Omental fat pad (tissue), 3 donors: ENCODE measurements at regions not wholly inside any gene's neighbourhood (a gene's known extent, or its start where the extent isn't known, plus 50 kb on each side); places are given as distances from the start of the nearest gene placed in this dataset.

ENCODE experiments used
- ATAC-seq: fragments of 150-250 bp; one replicate; pipeline ENCODE4 v1.9.1; 2016; ENCODE audit warnings: mild to moderate bottlenecking, moderate library complexity; ENCODE audit not compliant: low FRiP score
- DNase-seq: peaks from one replicate; pipeline ENCODE4 v3.0.0-alpha.2; 2019; ENCODE audit warnings: low spot score
- TF ChIP-seq, protein P1 (sequence below), 3 donors: fragments of 450-650 bp; IDR thresholded peaks; one replicate each; pipeline ENCODE4 v1.5.1; 2016 to 2017; ENCODE audit warnings: antibody characterized with exemption in 3 of 3, mild to moderate bottlenecking in 3 of 3, moderate library complexity in 2 of 3

DNA sequence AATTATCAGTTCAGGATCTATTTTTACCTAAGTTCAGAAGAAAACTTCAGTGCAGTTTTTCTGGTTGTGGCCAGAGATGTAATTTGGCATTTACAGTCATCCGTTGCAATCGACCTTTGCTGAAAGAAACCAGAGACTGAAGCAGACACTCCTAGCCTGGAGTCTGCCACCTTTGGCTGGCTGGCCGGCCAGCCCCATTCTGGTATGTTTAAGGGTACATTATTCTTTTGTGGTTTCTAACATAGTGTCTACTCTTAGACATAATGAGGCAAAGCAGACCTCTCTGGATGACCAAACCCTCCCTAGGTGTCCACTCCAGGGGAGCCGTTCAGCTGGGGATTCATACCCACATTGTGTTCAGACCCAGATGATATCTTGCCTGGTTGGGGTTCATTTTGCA is 275.9 kb upstream of the TPM1 start:
- no peak for DNase-seq
- no peak for ATAC-seq
- TF ChIP-seq, protein P1, sequence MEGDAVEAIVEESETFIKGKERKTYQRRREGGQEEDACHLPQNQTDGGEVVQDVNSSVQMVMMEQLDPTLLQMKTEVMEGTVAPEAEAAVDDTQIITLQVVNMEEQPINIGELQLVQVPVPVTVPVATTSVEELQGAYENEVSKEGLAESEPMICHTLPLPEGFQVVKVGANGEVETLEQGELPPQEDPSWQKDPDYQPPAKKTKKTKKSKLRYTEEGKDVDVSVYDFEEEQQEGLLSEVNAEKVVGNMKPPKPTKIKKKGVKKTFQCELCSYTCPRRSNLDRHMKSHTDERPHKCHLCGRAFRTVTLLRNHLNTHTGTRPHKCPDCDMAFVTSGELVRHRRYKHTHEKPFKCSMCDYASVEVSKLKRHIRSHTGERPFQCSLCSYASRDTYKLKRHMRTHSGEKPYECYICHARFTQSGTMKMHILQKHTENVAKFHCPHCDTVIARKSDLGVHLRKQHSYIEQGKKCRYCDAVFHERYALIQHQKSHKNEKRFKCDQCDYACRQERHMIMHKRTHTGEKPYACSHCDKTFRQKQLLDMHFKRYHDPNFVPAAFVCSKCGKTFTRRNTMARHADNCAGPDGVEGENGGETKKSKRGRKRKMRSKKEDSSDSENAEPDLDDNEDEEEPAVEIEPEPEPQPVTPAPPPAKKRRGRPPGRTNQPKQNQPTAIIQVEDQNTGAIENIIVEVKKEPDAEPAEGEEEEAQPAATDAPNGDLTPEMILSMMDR (IDR thresholded peaks at IDR 0.05): no peak

DNA sequence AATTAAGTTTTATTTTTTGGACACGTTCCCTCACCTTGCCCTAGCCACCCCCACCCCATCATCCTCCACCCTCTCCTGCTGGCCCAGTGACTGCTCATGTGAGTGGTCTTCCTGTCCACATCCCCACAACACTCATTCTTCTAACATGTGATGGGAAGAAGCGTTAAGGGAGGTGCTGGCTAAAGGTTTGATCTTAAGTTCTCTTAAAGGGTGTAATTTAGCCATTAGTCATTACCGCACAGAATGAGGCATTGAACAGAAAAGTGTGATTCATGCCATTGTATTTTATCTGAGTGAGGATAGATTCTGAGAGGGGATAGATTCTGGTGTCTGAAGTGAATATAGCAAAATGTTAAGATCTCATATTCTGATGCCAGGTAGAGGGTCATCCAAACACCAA is 272.9 kb upstream of the TPM1 start:
- TF ChIP-seq, protein P1 (IDR thresholded peaks at IDR 0.05): no peak
- DNase-seq: no peak
- no peak for ATAC-seq

DNA sequence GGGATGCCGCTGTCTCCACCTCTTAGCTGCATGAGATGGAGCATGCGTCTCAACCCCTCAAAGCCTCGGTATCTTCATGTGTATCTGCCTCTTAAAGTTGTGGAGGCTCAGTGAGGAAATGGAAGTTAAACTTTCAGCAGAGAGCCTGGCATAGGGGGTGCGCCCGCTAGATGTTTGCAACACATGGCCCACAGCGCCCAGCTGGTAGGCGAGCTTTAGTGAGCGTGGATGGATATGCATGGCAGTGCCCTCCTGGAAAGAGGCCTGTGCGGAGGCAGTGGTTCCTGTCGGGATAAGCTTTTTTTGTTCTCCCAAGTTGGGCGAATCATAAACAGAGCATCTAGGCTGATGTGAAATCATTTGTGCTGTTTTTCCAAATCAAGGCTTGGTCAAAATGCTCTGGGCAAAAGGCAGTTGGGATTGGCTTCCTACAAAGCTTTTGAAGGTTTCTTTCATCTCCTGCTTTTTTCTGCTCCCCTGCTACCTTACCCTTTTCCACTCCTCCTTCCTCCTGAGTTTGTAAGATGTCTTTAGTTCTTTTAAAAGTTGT is 272.4 kb upstream of the TPM1 start:
- no peak for ATAC-seq
- DNase-seq: no peak
- TF ChIP-seq, protein P1 (IDR thresholded peaks at IDR 0.05): no peak

DNA sequence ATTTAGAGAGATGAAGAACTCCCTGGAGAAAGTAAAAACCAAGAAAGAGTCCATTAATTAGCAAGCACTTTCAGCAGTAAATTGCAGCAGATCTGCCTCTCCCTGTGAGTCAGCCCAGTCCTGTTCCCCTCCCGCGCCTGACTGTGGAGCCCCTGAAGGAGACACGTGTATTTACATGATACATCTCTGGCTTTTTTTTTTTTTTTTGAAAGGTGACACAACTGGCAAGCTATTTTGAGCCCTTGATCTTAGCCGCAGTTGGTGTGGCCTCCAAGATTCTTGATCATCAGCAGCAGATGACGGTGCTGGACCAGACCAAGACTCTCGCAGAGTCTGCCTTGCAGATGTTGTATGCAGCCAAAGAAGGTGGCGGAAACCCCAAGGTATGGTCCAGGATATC is 271.8 kb upstream of the TPM1 start:
- no peak for ATAC-seq
- TF ChIP-seq, protein P1 (IDR thresholded peaks at IDR 0.05): no peak
- no peak for DNase-seq

- TF ChIP-seq, protein P1 (IDR thresholded peaks at IDR 0.05): no peak
- ATAC-seq (no peak), DNase-seq (no peak)
These were observed 271.3 kb upstream of the TPM1 start for GRCh38 chr15:62771234-62771633.

DNA sequence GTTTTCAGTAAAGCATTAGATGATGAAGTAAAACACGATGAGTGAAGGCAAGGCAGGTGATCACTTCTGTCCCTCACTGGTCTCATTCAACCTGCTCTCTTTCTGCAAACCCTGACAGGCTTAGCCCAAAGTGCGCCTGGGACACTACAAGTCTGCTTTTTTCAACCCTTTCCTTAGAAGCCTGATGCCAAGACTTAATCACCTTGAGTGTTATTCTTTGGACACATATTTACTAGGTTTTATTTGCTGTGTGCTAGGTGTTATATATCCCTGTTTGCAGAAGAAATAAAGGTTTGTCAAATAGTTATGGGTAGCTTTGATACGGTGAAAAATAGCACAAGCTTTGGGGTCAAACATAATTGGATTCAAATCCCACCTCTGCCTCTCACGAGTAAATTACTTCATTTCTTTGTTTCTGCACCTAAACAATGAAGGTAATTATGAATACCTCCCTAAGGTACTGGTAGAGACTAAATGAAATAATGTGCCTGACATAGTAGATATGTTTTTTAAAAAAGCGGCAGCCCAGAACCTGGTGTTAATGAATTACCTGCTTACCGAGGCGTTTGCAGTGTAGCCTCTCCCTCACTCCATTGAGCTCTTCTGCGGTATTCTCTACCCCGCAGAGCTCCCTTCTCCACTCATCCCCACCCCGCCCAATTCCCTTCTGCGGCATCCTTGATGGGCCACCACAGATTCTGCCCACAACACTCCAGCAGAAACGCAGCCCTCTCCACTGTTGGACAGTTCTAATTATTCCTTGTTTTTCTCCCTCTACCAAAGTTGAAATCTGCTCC is 269.0 kb upstream of the TPM1 start:
- no peak for ATAC-seq
- TF ChIP-seq, protein P1 (IDR thresholded peaks at IDR 0.05): no peak

DNA sequence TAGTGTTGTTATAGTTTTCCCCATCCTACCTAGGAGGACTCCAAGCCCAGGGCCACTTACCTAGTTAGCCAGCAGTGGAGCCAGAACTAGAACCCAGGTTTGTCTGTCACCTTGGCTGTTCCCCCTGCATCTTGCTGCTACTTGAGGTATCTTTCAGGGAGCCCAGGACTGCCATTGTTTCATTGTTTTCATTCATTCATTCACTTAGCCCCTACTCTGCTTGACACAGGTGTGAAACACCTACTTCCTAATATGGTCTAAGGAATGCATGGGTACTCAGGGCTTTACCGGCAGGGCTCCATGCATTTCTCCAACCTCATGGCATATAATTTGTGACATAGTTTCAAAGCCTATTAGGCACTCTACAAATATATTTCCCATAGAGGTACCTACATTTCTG is 266.6 kb upstream of the TPM1 start:
- TF ChIP-seq, protein P1 (IDR thresholded peaks at IDR 0.05): no peak
- ATAC-seq (no peak), DNase-seq (no peak)

More for the DNA sequence above, 269.0 kb upstream of the TPM1 start:
- DNase-seq: no peak
